ENCODE measurements at regions not wholly inside any gene's neighbourhood (a gene's known extent, or its start where the extent isn't known, plus 50 kb on each side); places are given as distances from the start of the nearest gene placed in this dataset.

GRCh38 chr6:65903992-65904391 is 197.0 kb upstream of the EYS start:
- no peak for TF ChIP-seq CTCF (conservative IDR thresholded peaks at IDR 0.05; ENCODE audit: low read depth, low read length)
- no peak for TF ChIP-seq EZH2 (IDR thresholded peaks at IDR 0.05; ENCODE audit: borderline replicate concordance, low read depth, low read length, poor library complexity, severe bottlenecking)

Measured in A673 (cell line).